ENCODE measurements at regions not wholly inside any gene's neighbourhood (a gene's known extent, or its start where the extent isn't known, plus 50 kb on each side); places are given as distances from the start of the nearest gene placed in this dataset.

DNA sequence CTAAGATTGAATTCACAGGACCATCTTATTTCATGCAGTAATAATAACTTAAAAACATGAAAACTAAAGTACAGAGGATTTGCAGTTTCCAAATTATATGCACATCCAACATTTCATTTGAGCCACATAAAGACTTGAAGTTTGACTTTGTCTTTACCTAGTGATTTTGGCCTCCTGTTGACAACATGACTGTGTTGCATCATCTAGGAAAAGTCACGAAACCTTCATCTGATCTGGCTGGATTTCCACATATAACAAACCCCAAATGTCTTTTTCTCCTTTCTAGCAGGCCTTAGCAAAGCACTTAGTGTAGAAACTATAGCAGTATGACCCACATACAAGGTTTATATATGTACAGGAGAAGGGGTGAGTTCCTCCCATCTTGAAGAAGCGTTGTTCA lies 406.5 kb upstream of the CDH5 start:
- no peak overlapping the region for H3K27ac ChIP-seq (ENCODE audit: insufficient read depth, low read length)
- H3K27me3 ChIP-seq (ENCODE audit: control insufficient read depth, insufficient read depth, low read length), result peaks cover 8% of the 10 kb centered on the region
- no peak overlapping the region; the same call in 1 of the 2 replicates for H3K4me2 ChIP-seq (ENCODE audit: low read depth, low read length)
- H2AK9ac ChIP-seq (replicated peaks; ENCODE audit: low read depth, low read length, poor library complexity), result no peak overlapping the region
- H3K4me3 ChIP-seq (ENCODE audit: insufficient read depth, low read depth, low read length), result no peak overlapping the region
- no peak for DNase-seq
- no peak for ATAC-seq (ENCODE audit: low read depth)
- no peak overlapping the region for H3K4ac ChIP-seq (ENCODE audit: low read depth, low read length)
- no peak overlapping the region; the same call in 1 of the 2 replicates for H4K5ac ChIP-seq (ENCODE audit: low read depth, low read length)
- H2BK5ac ChIP-seq (ENCODE audit: low read depth, low read length, poor library complexity, severe bottlenecking), result no peak overlapping the region
- peak overlapping the region; percentile 37; the same call in 1 of the 2 replicates for H3K18ac ChIP-seq (ENCODE audit: low read depth, low read length)
- TF ChIP-seq NFE2L2 (IDR thresholded peaks at IDR 0.05; ENCODE audit: low read depth, low read length), result no peak
- no peak for TF ChIP-seq MAFK (IDR thresholded peaks at IDR 0.05; ENCODE audit: low read depth, low read length)
- TF ChIP-seq SMC3 (IDR thresholded peaks at IDR 0.05; ENCODE audit: low read depth, low read length), result no peak
- TF ChIP-seq CEBPB (IDR thresholded peaks at IDR 0.05; ENCODE audit: low read depth, low read length), result peak; percentile 77
- TF ChIP-seq, protein P1, sequence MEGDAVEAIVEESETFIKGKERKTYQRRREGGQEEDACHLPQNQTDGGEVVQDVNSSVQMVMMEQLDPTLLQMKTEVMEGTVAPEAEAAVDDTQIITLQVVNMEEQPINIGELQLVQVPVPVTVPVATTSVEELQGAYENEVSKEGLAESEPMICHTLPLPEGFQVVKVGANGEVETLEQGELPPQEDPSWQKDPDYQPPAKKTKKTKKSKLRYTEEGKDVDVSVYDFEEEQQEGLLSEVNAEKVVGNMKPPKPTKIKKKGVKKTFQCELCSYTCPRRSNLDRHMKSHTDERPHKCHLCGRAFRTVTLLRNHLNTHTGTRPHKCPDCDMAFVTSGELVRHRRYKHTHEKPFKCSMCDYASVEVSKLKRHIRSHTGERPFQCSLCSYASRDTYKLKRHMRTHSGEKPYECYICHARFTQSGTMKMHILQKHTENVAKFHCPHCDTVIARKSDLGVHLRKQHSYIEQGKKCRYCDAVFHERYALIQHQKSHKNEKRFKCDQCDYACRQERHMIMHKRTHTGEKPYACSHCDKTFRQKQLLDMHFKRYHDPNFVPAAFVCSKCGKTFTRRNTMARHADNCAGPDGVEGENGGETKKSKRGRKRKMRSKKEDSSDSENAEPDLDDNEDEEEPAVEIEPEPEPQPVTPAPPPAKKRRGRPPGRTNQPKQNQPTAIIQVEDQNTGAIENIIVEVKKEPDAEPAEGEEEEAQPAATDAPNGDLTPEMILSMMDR (conservative IDR thresholded peaks at IDR 0.05; ENCODE audit: low read depth, low read length), result no peak
- TF ChIP-seq RAD21 (IDR thresholded peaks at IDR 0.05; ENCODE audit: low read length), result no peak
- no peaks in the 10 kb centered on the region for H3K79me1 ChIP-seq (ENCODE audit: low read depth in 1 of 2, low read length in 2 of 2)
- intact Hi-C loops (cut with micrococcal nuclease), result no loop called here
- CTCF ChIA-PET, result no interaction called here
- no peaks in the 10 kb centered on the region for H3K9me3 ChIP-seq (ENCODE audit: control insufficient read depth, insufficient read depth, low read length)
- no peak overlapping the region for H3K23ac ChIP-seq (ENCODE audit: low read depth, low read length)
- in situ Hi-C loops (cut with MboI; ENCODE audit: low sequenced_read_pairs), result no loop called here
- no peak overlapping the region for H3K14ac ChIP-seq (replicated peaks; ENCODE audit: low read depth, low read length)
- no peak overlapping the region for H3K9ac ChIP-seq (ENCODE audit: low read depth, low read length)
- no peak overlapping the region for H4K91ac ChIP-seq (ENCODE audit: insufficient read depth, low read depth, low read length)
- H2AFZ ChIP-seq (replicated peaks; ENCODE audit: low read length, poor library complexity), result no peak overlapping the region
- dilution Hi-C loops (cut with HindIII; ENCODE audit: low sequenced_read_pairs, unreplicated experiment), result no loop called here
- no CpG with 5 or more reads among the region's 2 CpGs for WGBS, 2 experiments (ENCODE audit: extremely low coverage in 2 of 2, insufficient read length in 1 of 2)
- POLR2A ChIA-PET (ENCODE audit: unreplicated experiment), result no interaction called here
- H3K36me3 ChIP-seq (ENCODE audit: control insufficient read depth, insufficient read depth, low read length), result no peaks in the 10 kb centered on the region
- H3K4me1 ChIP-seq (ENCODE audit: control insufficient read depth, insufficient read depth, low read length), result peaks cover 3% of the 10 kb centered on the region; the same call in 1 of the 2 replicates
- H4K20me1 ChIP-seq (ENCODE audit: insufficient read depth, low read length), result no peaks in the 10 kb centered on the region
- no peak overlapping the region for H2BK15ac ChIP-seq (ENCODE audit: low read depth, low read length)
- H2AK5ac ChIP-seq (ENCODE audit: low read depth, low read length), result no peak overlapping the region
- no peak overlapping the region for H2BK20ac ChIP-seq (ENCODE audit: low read depth, low read length)
- H4K8ac ChIP-seq (ENCODE audit: low read depth in 2 of 2, low read length in 2 of 2), result no peak overlapping the region
- H3K56ac ChIP-seq (ENCODE audit: extremely low read depth, insufficient read depth, low read length), result no peak overlapping the region
- no peak overlapping the region for H2BK120ac ChIP-seq (ENCODE audit: low read depth, low read length)
- no TSS peak for BruUV-seq (replicated peaks)
- no peaks in the 10 kb centered on the region for H3K9me1 ChIP-seq (ENCODE audit: insufficient read depth, low read length)
